ENCODE measurements at regions not wholly inside any gene's neighbourhood (a gene's known extent, or its start where the extent isn't known, plus 50 kb on each side); places are given as distances from the start of the nearest gene placed in this dataset.

GRCh38 chrY:21192694-21193093, 318.4 kb upstream of the RBMY1B start:
- TF ChIP-seq CTCF (IDR thresholded peaks at IDR 0.05) = no peak
- TF ChIP-seq POLR2A (IDR thresholded peaks at IDR 0.05) = no peak
